ENCODE measurements at regions not wholly inside any gene's neighbourhood (a gene's known extent, or its start where the extent isn't known, plus 50 kb on each side); places are given as distances from the start of the nearest gene placed in this dataset.

- no peak for DNase-seq (ENCODE audit: low read depth)
These were observed 177.5 kb downstream of the RBM43 start for GRCh38 chr2:151083856-151084795.

- no peak for DNase-seq (ENCODE audit: low read depth)
These were observed 182.8 kb downstream of the RBM43 start for GRCh38 chr2:151078889-151079288.

GRCh38 chr2:151071906-151072305, 189.8 kb downstream of the RBM43 start:
- no peak for DNase-seq (ENCODE audit: low read depth)

- DNase-seq (ENCODE audit: low read depth): peak; percentile 64
These were observed 190.3 kb downstream of the RBM43 start for GRCh38 chr2:151071382-151071781.

- DNase-seq (ENCODE audit: low read depth): no peak
These were observed 191.4 kb downstream of the RBM43 start for GRCh38 chr2:151070253-151070652.

GRCh38 chr2:151067658-151068369, 193.8 kb downstream of the RBM43 start:
- no peak for DNase-seq (ENCODE audit: low read depth)

GRCh38 chr2:151063271-151063670, 198.4 kb downstream of the RBM43 start:
- DNase-seq (ENCODE audit: low read depth): peak; percentile 74

GRCh38 chr2:151060287-151060686, 201.4 kb downstream of the RBM43 start:
- no peak for DNase-seq (ENCODE audit: low read depth)

GRCh38 chr2:151056870-151057269, 204.8 kb downstream of the RBM43 start:
- DNase-seq (ENCODE audit: low read depth): peak; percentile 90

- DNase-seq (ENCODE audit: low read depth): no peak
These were observed 208.0 kb downstream of the RBM43 start for GRCh38 chr2:151053661-151053990.

GRCh38 chr2:151052850-151053660, 208.6 kb downstream of the RBM43 start:
- DNase-seq (ENCODE audit: low read depth): no peak

GRCh38 chr2:151051574-151052220, 210.0 kb downstream of the RBM43 start:
- no peak for DNase-seq (ENCODE audit: low read depth)

GRCh38 chr2:151049746-151050145, 211.9 kb downstream of the RBM43 start:
- no peak for DNase-seq (ENCODE audit: low read depth)

- DNase-seq (ENCODE audit: low read depth): no peak
These were observed 213.2 kb downstream of the RBM43 start for GRCh38 chr2:151048331-151049054.

GRCh38 chr2:151043484-151043883, 218.2 kb downstream of the RBM43 start:
- no peak for DNase-seq (ENCODE audit: low read depth)

GRCh38 chr2:151042964-151043363, 218.7 kb downstream of the RBM43 start:
- no peak for DNase-seq (ENCODE audit: low read depth)

GRCh38 chr2:151040039-151040438, 221.6 kb downstream of the RBM43 start:
- no peak for DNase-seq (ENCODE audit: low read depth)

- DNase-seq (ENCODE audit: low read depth): no peak
These were observed 223.1 kb downstream of the RBM43 start for GRCh38 chr2:151038516-151038915.

- no peak for DNase-seq (ENCODE audit: low read depth)
These were observed 224.2 kb downstream of the RBM43 start for GRCh38 chr2:151037434-151037833.

GRCh38 chr2:151033271-151034248, 228.1 kb downstream of the RBM43 start:
- DNase-seq (ENCODE audit: low read depth): no peak

Data from stromal cell of bone marrow (primary cell).